PC-9 (cell line): ENCODE measurements at regions not wholly inside any gene's neighbourhood (a gene's known extent, or its start where the extent isn't known, plus 50 kb on each side); places are given as distances from the start of the nearest gene placed in this dataset.

Experiments
- EZH2 ChIP-seq: fragments of 200-600 bp; sonication (generic); IDR thresholded peaks from 2 replicates; pipeline ENCODE4 v1.8.0; 2017; ENCODE audit warnings: antibody characterized with exemption, low read depth
- TF ChIP-seq, protein P1 (sequence below): fragments of 200-600 bp; sonication (generic); conservative IDR thresholded peaks from 2 replicates; pipeline ENCODE4 v1.6.1; 2017; ENCODE audit warnings: mixed run types, antibody characterized with exemption, mild to moderate bottlenecking, moderate library complexity

GRCh38 chr17:12357600-12357999 lies 308.1 kb upstream of the MYOCD start:
- no peak for TF ChIP-seq EZH2
- TF ChIP-seq, protein P1, sequence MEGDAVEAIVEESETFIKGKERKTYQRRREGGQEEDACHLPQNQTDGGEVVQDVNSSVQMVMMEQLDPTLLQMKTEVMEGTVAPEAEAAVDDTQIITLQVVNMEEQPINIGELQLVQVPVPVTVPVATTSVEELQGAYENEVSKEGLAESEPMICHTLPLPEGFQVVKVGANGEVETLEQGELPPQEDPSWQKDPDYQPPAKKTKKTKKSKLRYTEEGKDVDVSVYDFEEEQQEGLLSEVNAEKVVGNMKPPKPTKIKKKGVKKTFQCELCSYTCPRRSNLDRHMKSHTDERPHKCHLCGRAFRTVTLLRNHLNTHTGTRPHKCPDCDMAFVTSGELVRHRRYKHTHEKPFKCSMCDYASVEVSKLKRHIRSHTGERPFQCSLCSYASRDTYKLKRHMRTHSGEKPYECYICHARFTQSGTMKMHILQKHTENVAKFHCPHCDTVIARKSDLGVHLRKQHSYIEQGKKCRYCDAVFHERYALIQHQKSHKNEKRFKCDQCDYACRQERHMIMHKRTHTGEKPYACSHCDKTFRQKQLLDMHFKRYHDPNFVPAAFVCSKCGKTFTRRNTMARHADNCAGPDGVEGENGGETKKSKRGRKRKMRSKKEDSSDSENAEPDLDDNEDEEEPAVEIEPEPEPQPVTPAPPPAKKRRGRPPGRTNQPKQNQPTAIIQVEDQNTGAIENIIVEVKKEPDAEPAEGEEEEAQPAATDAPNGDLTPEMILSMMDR = no peak
